Activated CD8-positive, alpha-beta memory T cell treated with anti-CD3 and anti-CD28 coated beads, Interleukin-2, amount 50 U/mL, for 24 hours (primary cell): ENCODE measurements at regions not wholly inside any gene's neighbourhood (a gene's known extent, or its start where the extent isn't known, plus 50 kb on each side); places are given as distances from the start of the nearest gene placed in this dataset.
"Not testable (repeated sequence)": the region's sequence is repeated elsewhere in the genome, so short reads cannot be mapped to it uniquely, and the experiment has no call there.

Experiments
- DNase-seq: peaks from one replicate; pipeline ENCODE4 v3.0.0-alpha.2; 2020; ENCODE audit errors: extremely low read depth

- no peak for DNase-seq
Observed at GRCh38 chrX:13223868-13224567, 95.8 kb downstream of the ATXN3L start.

GRCh38 chrX:13220916-13221315 is 98.9 kb downstream of the ATXN3L start:
- DNase-seq: no peak

GRCh38 chrX:13219991-13220764 is 99.7 kb downstream of the ATXN3L start:
- DNase-seq: no peak

GRCh38 chrX:13218758-13219157 is 101.1 kb downstream of the ATXN3L start:
- no peak for DNase-seq

- no peak for DNase-seq
Observed at GRCh38 chrX:13216139-13216538, 103.7 kb downstream of the ATXN3L start.

GRCh38 chrX:13215729-13216128 is 104.1 kb downstream of the ATXN3L start:
- no peak for DNase-seq

GRCh38 chrX:13212191-13212651 is 107.6 kb downstream of the ATXN3L start:
- DNase-seq: no peak

- not testable (repeated sequence) for DNase-seq
Observed at GRCh38 chrX:13210142-13210541, 109.7 kb downstream of the ATXN3L start.

- not testable (repeated sequence) for DNase-seq
Observed at GRCh38 chrX:13209704-13210103, 110.1 kb downstream of the ATXN3L start.

GRCh38 chrX:13208281-13208935 is 111.4 kb downstream of the ATXN3L start:
- DNase-seq: no peak

- no peak for DNase-seq
Observed at GRCh38 chrX:13203271-13203670, 116.6 kb downstream of the ATXN3L start.

- no peak for DNase-seq
Observed at GRCh38 chrX:13201605-13202219, 118.1 kb downstream of the ATXN3L start.

- no peak for DNase-seq
Observed at GRCh38 chrX:13200398-13200797, 119.5 kb downstream of the ATXN3L start.

- DNase-seq: no peak
Observed at GRCh38 chrX:13198762-13199064, 121.1 kb downstream of the ATXN3L start.

- DNase-seq: no peak
Observed at GRCh38 chrX:13198056-13198761, 121.6 kb downstream of the ATXN3L start.

GRCh38 chrX:13196782-13197181 is 123.1 kb downstream of the ATXN3L start:
- DNase-seq: no peak

- no peak for DNase-seq
Observed at GRCh38 chrX:13195340-13195739, 124.5 kb downstream of the ATXN3L start.

- DNase-seq: no peak
Observed at GRCh38 chrX:13194291-13195103, 125.4 kb downstream of the ATXN3L start.

- no peak for DNase-seq
Observed at GRCh38 chrX:13190051-13190450, 129.8 kb downstream of the ATXN3L start.

GRCh38 chrX:13189380-13189779 is 130.5 kb downstream of the ATXN3L start:
- DNase-seq: no peak
